ENCODE measurements at regions not wholly inside any gene's neighbourhood (a gene's known extent, or its start where the extent isn't known, plus 50 kb on each side); places are given as distances from the start of the nearest gene placed in this dataset.

- Histone ChIP-seq H3K4me2 (ENCODE audit: insufficient read depth, low read length) (no peak overlapping the region), H3K9me3 (ENCODE audit: insufficient read depth, low read length, severe bottlenecking) (peaks cover 8% of the 10 kb centered on the region), H4K20me1 (ENCODE audit: insufficient read depth, low read length) (no peaks in the 10 kb centered on the region), H3K4me1 (ENCODE audit: insufficient read depth, low read length) (no peaks in the 10 kb centered on the region), H3K36me3 (ENCODE audit: insufficient read depth, low read length) (no peaks in the 10 kb centered on the region), H3K27me3 (ENCODE audit: insufficient read depth, low read length, poor library complexity) (no peaks in the 10 kb centered on the region), H3K9ac (ENCODE audit: low read depth, low read length) (no peak overlapping the region), H3K79me2 (ENCODE audit: insufficient read depth, low read length) (no peaks in the 10 kb centered on the region), H2AFZ (ENCODE audit: low read depth, low read length) (no peak overlapping the region), H3K27ac (ENCODE audit: low read length) (no peak overlapping the region), H3K4me3 (ENCODE audit: low read depth in 1 of 2, low read length in 2 of 2) (no peak overlapping the region)
- ATAC-seq (ENCODE audit: insufficient read depth, low read depth) (no peak), DNase-seq (no peak)
- TF ChIP-seq CTCF (IDR thresholded peaks at IDR 0.05; ENCODE audit: borderline replicate concordance, extremely low read depth, low read length, poor library complexity, severe bottlenecking) (no peak), EZH2 (IDR thresholded peaks at IDR 0.05; ENCODE audit: borderline replicate concordance, low read depth, low read length, severe bottlenecking) (no peak)
Measured at GRCh38 chr13:70206671-70207070, 98.4 kb upstream of the KLHL1 start.

- Histone ChIP-seq H3K9me3 (ENCODE audit: insufficient read depth, low read length, severe bottlenecking) (peaks cover 8% of the 10 kb centered on the region), H3K4me3 (ENCODE audit: low read depth in 1 of 2, low read length in 2 of 2) (no peak overlapping the region), H3K9ac (ENCODE audit: low read depth, low read length) (no peak overlapping the region), H4K20me1 (ENCODE audit: insufficient read depth, low read length) (no peaks in the 10 kb centered on the region), H3K36me3 (ENCODE audit: insufficient read depth, low read length) (no peaks in the 10 kb centered on the region), H3K4me1 (ENCODE audit: insufficient read depth, low read length) (no peaks in the 10 kb centered on the region), H3K27ac (ENCODE audit: low read length) (no peak overlapping the region), H3K4me2 (ENCODE audit: insufficient read depth, low read length) (no peak overlapping the region), H3K79me2 (ENCODE audit: insufficient read depth, low read length) (no peaks in the 10 kb centered on the region), H2AFZ (ENCODE audit: low read depth, low read length) (no peak overlapping the region), H3K27me3 (ENCODE audit: insufficient read depth, low read length, poor library complexity) (no peaks in the 10 kb centered on the region)
- DNase-seq: peak; percentile 18
- no peak for TF ChIP-seq EZH2 (IDR thresholded peaks at IDR 0.05; ENCODE audit: borderline replicate concordance, low read depth, low read length, severe bottlenecking)
- no peak for TF ChIP-seq CTCF (IDR thresholded peaks at IDR 0.05; ENCODE audit: borderline replicate concordance, extremely low read depth, low read length, poor library complexity, severe bottlenecking)
- ATAC-seq (ENCODE audit: insufficient read depth, low read depth): no peak
Measured at GRCh38 chr13:70203661-70204229, 95.5 kb upstream of the KLHL1 start.

GRCh38 chr13:70191034-70191433 lies 82.8 kb upstream of the KLHL1 start:
- no peak overlapping the region for H2AFZ ChIP-seq (ENCODE audit: low read depth, low read length)
- no peaks in the 10 kb centered on the region for H3K36me3 ChIP-seq (ENCODE audit: insufficient read depth, low read length)
- no peak overlapping the region for H3K4me3 ChIP-seq (ENCODE audit: low read depth in 1 of 2, low read length in 2 of 2)
- no peak overlapping the region for H3K4me2 ChIP-seq (ENCODE audit: insufficient read depth, low read length)
- DNase-seq: no peak
- H3K79me2 ChIP-seq (ENCODE audit: insufficient read depth, low read length): no peaks in the 10 kb centered on the region
- ATAC-seq (ENCODE audit: insufficient read depth, low read depth): no peak
- H3K4me1 ChIP-seq (ENCODE audit: insufficient read depth, low read length): no peaks in the 10 kb centered on the region
- H4K20me1 ChIP-seq (ENCODE audit: insufficient read depth, low read length): no peaks in the 10 kb centered on the region
- H3K9me3 ChIP-seq (ENCODE audit: insufficient read depth, low read length, severe bottlenecking): no peaks in the 10 kb centered on the region
- no peaks in the 10 kb centered on the region for H3K27me3 ChIP-seq (ENCODE audit: insufficient read depth, low read length, poor library complexity)
- no peak overlapping the region for H3K9ac ChIP-seq (ENCODE audit: low read depth, low read length)
- TF ChIP-seq EZH2 (IDR thresholded peaks at IDR 0.05; ENCODE audit: borderline replicate concordance, low read depth, low read length, severe bottlenecking): no peak
- TF ChIP-seq CTCF (IDR thresholded peaks at IDR 0.05; ENCODE audit: borderline replicate concordance, extremely low read depth, low read length, poor library complexity, severe bottlenecking): no peak
- no peak overlapping the region for H3K27ac ChIP-seq (ENCODE audit: low read length)

- Histone ChIP-seq H3K79me2 (ENCODE audit: insufficient read depth, low read length) (no peaks in the 10 kb centered on the region), H3K36me3 (ENCODE audit: insufficient read depth, low read length) (no peaks in the 10 kb centered on the region), H2AFZ (ENCODE audit: low read depth, low read length) (no peak overlapping the region), H3K9me3 (ENCODE audit: insufficient read depth, low read length, severe bottlenecking) (no peaks in the 10 kb centered on the region), H3K4me3 (ENCODE audit: low read depth in 1 of 2, low read length in 2 of 2) (no peak overlapping the region), H3K27me3 (ENCODE audit: insufficient read depth, low read length, poor library complexity) (no peaks in the 10 kb centered on the region), H3K9ac (ENCODE audit: low read depth, low read length) (no peak overlapping the region), H4K20me1 (ENCODE audit: insufficient read depth, low read length) (no peaks in the 10 kb centered on the region), H3K27ac (ENCODE audit: low read length) (no peak overlapping the region), H3K4me2 (ENCODE audit: insufficient read depth, low read length) (no peak overlapping the region), H3K4me1 (ENCODE audit: insufficient read depth, low read length) (no peaks in the 10 kb centered on the region)
- no peak for DNase-seq
- ATAC-seq (ENCODE audit: insufficient read depth, low read depth): no peak
- TF ChIP-seq EZH2 (IDR thresholded peaks at IDR 0.05; ENCODE audit: borderline replicate concordance, low read depth, low read length, severe bottlenecking) (no peak), CTCF (IDR thresholded peaks at IDR 0.05; ENCODE audit: borderline replicate concordance, extremely low read depth, low read length, poor library complexity, severe bottlenecking) (no peak)
Measured at GRCh38 chr13:70189981-70190380, 81.7 kb upstream of the KLHL1 start.

All from DND-41 (cell line).